ENCODE measurements at regions not wholly inside any gene's neighbourhood (a gene's known extent, or its start where the extent isn't known, plus 50 kb on each side); places are given as distances from the start of the nearest gene placed in this dataset.

GRCh38 chr2:226300196-226300886, 499.3 kb downstream of the IRS1 start:
- TF ChIP-seq CTCF (conservative IDR thresholded peaks at IDR 0.05) (no peak), ZFX (IDR thresholded peaks at IDR 0.05) (no peak)
